Renal pelvis (tissue), 1 donor: ENCODE measurements at regions not wholly inside any gene's neighbourhood (a gene's known extent, or its start where the extent isn't known, plus 50 kb on each side); places are given as distances from the start of the nearest gene placed in this dataset.
"Not testable (repeated sequence)": the region's sequence is repeated elsewhere in the genome, so short reads cannot be mapped to it uniquely, and the experiment has no call there.

Source experiments
- DNase-seq: peaks from one replicate; pipeline ENCODE4 v3.0.0-alpha.2; 2013

GRCh38 chr2:138931284-138932256 is 151.4 kb upstream of the NXPH2 start:
- DNase-seq = no peak

- DNase-seq = no peak
Measured at GRCh38 chr2:138930571-138930970, 150.4 kb upstream of the NXPH2 start.

- DNase-seq = no peak
Measured at GRCh38 chr2:138928374-138929021, 148.3 kb upstream of the NXPH2 start.

GRCh38 chr2:138922973-138923563 is 142.9 kb upstream of the NXPH2 start:
- DNase-seq = peak; percentile 7

GRCh38 chr2:138919120-138919747 is 139.0 kb upstream of the NXPH2 start:
- peak; percentile 11 for DNase-seq

- DNase-seq = no peak
Measured at GRCh38 chr2:138910427-138910826, 130.2 kb upstream of the NXPH2 start.

- no peak for DNase-seq
Measured at GRCh38 chr2:138906549-138906948, 126.4 kb upstream of the NXPH2 start.

- DNase-seq = no peak
Measured at GRCh38 chr2:138902239-138902871, 122.2 kb upstream of the NXPH2 start.

GRCh38 chr2:138901530-138901929 is 121.3 kb upstream of the NXPH2 start:
- DNase-seq = no peak

GRCh38 chr2:138898855-138899254 is 118.7 kb upstream of the NXPH2 start:
- DNase-seq = no peak

- no peak for DNase-seq
Measured at GRCh38 chr2:138897274-138897673, 117.1 kb upstream of the NXPH2 start.

- no peak for DNase-seq
Measured at GRCh38 chr2:138893746-138894145, 113.6 kb upstream of the NXPH2 start.

GRCh38 chr2:138881126-138881525 is 100.9 kb upstream of the NXPH2 start:
- DNase-seq = no peak

- no peak for DNase-seq
Measured at GRCh38 chr2:138879931-138880330, 99.7 kb upstream of the NXPH2 start.

- DNase-seq = no peak
Measured at GRCh38 chr2:138877421-138877820, 97.2 kb upstream of the NXPH2 start.

- DNase-seq = no peak
Measured at GRCh38 chr2:138874251-138874650, 94.1 kb upstream of the NXPH2 start.

- not testable (repeated sequence) for DNase-seq
Measured at GRCh38 chr2:138872116-138872515, 91.9 kb upstream of the NXPH2 start.

GRCh38 chr2:138871312-138871711 is 91.1 kb upstream of the NXPH2 start:
- no peak for DNase-seq

- DNase-seq = no peak
Measured at GRCh38 chr2:138867341-138867740, 87.2 kb upstream of the NXPH2 start.

GRCh38 chr2:138866797-138867196 is 86.6 kb upstream of the NXPH2 start:
- DNase-seq = no peak

- DNase-seq = no peak
Measured at GRCh38 chr2:138853761-138854160, 73.6 kb upstream of the NXPH2 start.

GRCh38 chr2:138853296-138853695 is 73.1 kb upstream of the NXPH2 start:
- no peak for DNase-seq
